Smooth muscle cell (in vitro differentiated cells): ENCODE measurements at regions not wholly inside any gene's neighbourhood (a gene's known extent, or its start where the extent isn't known, plus 50 kb on each side); places are given as distances from the start of the nearest gene placed in this dataset.
A peak's percentile ranks its signal among the peaks of the same experiment; 100 is the strongest.

Source experiments
- DNase-seq: peaks from one replicate; lab custom pipeline; 2025; ENCODE audit not compliant: unreplicated experiment; lab: John Stamatoyannopoulos, UW
- H2AFZ ChIP-seq: fragments of 200-600 bp; sonication (generic); 2 replicates; pipeline ENCODE4 v1.6.0; 2016; ENCODE audit warnings: antibody characterized with exemption, low read depth, mild to moderate bottlenecking
- H3F3A ChIP-seq: fragments of 200-600 bp; sonication (generic); 2 replicates; pipeline ENCODE4 v1.6.0; 2017; ENCODE audit warnings: antibody characterized with exemption, low read depth
- H3K27ac ChIP-seq: fragments of 200-600 bp; sonication (generic); 2 replicates; pipeline ENCODE4 v1.5.1; 2016; ENCODE audit warnings: low read depth, mild to moderate bottlenecking
- H3K27me3 ChIP-seq: fragments of 200-600 bp; sonication (generic); 2 replicates; pipeline ENCODE4 v1.6.1; 2016; ENCODE audit warnings: low read depth, mild to moderate bottlenecking
- H3K36me3 ChIP-seq: fragments of 200-600 bp; sonication (generic); 2 replicates; pipeline ENCODE4 v1.5.1; 2016; ENCODE audit warnings: low read depth
- H3K4me1 ChIP-seq: fragments of 200-600 bp; sonication (generic); 2 replicates; pipeline ENCODE4 v1.5.1; 2016; ENCODE audit warnings: low read depth
- H3K4me2 ChIP-seq: fragments of 200-600 bp; sonication (generic); 2 replicates; pipeline ENCODE4 v1.6.0; 2016; ENCODE audit warnings: mild to moderate bottlenecking
- H3K4me3 ChIP-seq: fragments of 200-600 bp; sonication (generic); 2 replicates; pipeline ENCODE4 v1.5.1; 2016; ENCODE audit warnings: mild to moderate bottlenecking
- H3K79me2 ChIP-seq: fragments of 200-600 bp; sonication (generic); 2 replicates; pipeline ENCODE4 v1.6.0; 2016; ENCODE audit warnings: low read depth, mild to moderate bottlenecking
- H3K9ac ChIP-seq: fragments of 200-600 bp; sonication (generic); 2 replicates; pipeline ENCODE4 v1.6.0; 2016; ENCODE audit warnings: low read depth
- H3K9me3 ChIP-seq: fragments of 200-600 bp; sonication (generic); replicated peaks from 2 replicates; pipeline ENCODE4 v1.5.1; 2016; ENCODE audit warnings: low read depth
- H4K20me1 ChIP-seq: fragments of 200-600 bp; sonication (generic); 2 replicates; pipeline ENCODE4 v1.6.0; 2016; ENCODE audit warnings: low read depth
- WGBS: methylation state at CpG from one replicate; pipeline ENCODE4 v1.1.7; 2016; ENCODE audit warnings: low lambda C conversion rate; 5-methylcytosine and 5-hydroxymethylcytosine counted together
- TF ChIP-seq, protein P1 (sequence below): fragments of 200-600 bp; sonication (generic); IDR thresholded peaks from 2 replicates; pipeline ENCODE4 v1.5.1; 2017; ENCODE audit warnings: borderline replicate concordance, mild to moderate bottlenecking, antibody characterized with exemption; ENCODE audit not compliant: insufficient read depth, poor library complexity, severe bottlenecking

DNA sequence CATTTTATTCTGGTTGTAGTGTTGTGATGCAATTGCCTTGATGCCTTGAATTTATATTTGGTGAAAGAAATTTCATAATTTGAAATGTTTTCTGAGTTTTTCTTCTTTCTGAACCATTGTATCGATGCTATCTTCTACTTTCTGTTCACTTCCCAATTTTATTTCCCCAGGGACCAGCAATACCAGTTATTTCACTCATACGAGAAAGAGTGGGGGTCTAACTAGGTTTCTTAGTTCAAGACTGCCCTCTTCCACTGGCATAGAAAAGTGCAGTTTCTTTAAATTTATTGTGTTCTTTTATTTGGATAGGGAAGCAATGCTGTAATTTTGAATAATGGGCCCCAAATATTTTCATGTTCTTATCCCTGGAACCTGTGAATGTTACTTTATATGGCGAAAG is 544.0 kb upstream of the ADGRL3 start:
- Histone ChIP-seq H3K36me3 (no peaks in the 10 kb centered on the region), H3K79me2 (no peaks in the 10 kb centered on the region), H3K27ac (no peak overlapping the region), H2AFZ (peak overlapping the region; percentile 11), H3K27me3 (no peaks in the 10 kb centered on the region), H3K4me3 (no peak overlapping the region), H3K4me1 (no peaks in the 10 kb centered on the region), H3K9me3 (no peaks in the 10 kb centered on the region), H4K20me1 (no peaks in the 10 kb centered on the region), H3F3A (no peaks in the 10 kb centered on the region), H3K4me2 (no peak overlapping the region), H3K9ac (no peak overlapping the region)
- no peak for DNase-seq
- WGBS = 83% methylated on average over 3 of the region's 3 CpGs
- TF ChIP-seq, protein P1, sequence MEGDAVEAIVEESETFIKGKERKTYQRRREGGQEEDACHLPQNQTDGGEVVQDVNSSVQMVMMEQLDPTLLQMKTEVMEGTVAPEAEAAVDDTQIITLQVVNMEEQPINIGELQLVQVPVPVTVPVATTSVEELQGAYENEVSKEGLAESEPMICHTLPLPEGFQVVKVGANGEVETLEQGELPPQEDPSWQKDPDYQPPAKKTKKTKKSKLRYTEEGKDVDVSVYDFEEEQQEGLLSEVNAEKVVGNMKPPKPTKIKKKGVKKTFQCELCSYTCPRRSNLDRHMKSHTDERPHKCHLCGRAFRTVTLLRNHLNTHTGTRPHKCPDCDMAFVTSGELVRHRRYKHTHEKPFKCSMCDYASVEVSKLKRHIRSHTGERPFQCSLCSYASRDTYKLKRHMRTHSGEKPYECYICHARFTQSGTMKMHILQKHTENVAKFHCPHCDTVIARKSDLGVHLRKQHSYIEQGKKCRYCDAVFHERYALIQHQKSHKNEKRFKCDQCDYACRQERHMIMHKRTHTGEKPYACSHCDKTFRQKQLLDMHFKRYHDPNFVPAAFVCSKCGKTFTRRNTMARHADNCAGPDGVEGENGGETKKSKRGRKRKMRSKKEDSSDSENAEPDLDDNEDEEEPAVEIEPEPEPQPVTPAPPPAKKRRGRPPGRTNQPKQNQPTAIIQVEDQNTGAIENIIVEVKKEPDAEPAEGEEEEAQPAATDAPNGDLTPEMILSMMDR = no peak

DNA sequence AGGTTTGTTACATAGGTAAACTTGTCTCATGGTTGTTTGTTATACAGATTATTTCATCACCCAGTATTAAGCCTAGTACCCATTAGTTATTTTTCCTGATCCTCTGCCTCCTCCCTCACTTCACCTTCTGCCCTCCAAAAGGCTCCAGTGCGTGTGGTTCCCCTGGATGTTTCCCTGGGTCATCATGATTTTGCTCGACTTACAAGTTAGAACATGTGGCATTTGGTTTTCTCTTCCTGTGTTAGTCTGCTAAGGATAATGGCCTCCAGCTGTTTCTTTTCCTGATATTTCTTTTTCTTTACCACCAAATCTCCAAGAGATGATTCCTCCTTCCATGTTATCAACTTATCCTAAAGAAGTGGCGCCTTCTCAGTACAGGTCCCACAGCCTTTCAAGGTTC is 543.1 kb upstream of the ADGRL3 start:
- no peaks in the 10 kb centered on the region for H3K79me2 ChIP-seq
- no peaks in the 10 kb centered on the region for H3K9me3 ChIP-seq
- H3K36me3 ChIP-seq = no peaks in the 10 kb centered on the region
- H3K27ac ChIP-seq = no peak overlapping the region
- no peak for DNase-seq
- no peaks in the 10 kb centered on the region for H3K27me3 ChIP-seq
- H4K20me1 ChIP-seq = no peaks in the 10 kb centered on the region
- no peaks in the 10 kb centered on the region for H3K4me1 ChIP-seq
- no peaks in the 10 kb centered on the region for H3F3A ChIP-seq
- 74% methylated on average over 3 of the region's 3 CpGs for WGBS
- no peak overlapping the region for H3K4me3 ChIP-seq
- peak overlapping the region; percentile 90 for H2AFZ ChIP-seq
- H3K4me2 ChIP-seq = peak overlapping the region; percentile 71
- H3K9ac ChIP-seq = no peak overlapping the region
- TF ChIP-seq, protein P1 = no peak

DNA sequence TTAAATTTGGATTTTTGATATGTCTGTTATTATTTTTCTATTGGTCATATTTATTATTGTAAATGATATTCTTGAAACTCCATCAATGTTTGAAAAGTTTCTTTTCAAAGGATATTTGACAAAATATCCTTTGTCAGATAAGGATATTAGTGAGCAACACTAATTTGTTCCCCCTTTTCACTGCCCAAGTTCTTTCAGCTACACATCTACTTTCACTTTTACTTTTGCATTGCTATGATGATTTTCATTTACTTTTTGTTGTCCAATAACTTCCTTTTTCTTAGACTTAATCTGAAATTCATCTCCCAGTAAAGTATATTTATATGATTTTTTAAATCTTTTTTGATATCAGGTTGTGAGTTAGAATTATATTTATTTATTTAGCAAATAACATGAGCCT is 542.3 kb upstream of the ADGRL3 start:
- Histone ChIP-seq H3K36me3 (no peaks in the 10 kb centered on the region), H4K20me1 (no peaks in the 10 kb centered on the region), H3F3A (no peaks in the 10 kb centered on the region), H3K27ac (no peak overlapping the region), H3K4me1 (no peaks in the 10 kb centered on the region), H3K4me2 (peak overlapping the region; percentile 71), H3K9me3 (no peaks in the 10 kb centered on the region), H3K4me3 (peak overlapping the region; percentile 25), H2AFZ (peak overlapping the region; percentile 90), H3K9ac (no peak overlapping the region), H3K27me3 (no peaks in the 10 kb centered on the region), H3K79me2 (no peaks in the 10 kb centered on the region)
- no peak for DNase-seq
- TF ChIP-seq, protein P1 = no peak

DNA sequence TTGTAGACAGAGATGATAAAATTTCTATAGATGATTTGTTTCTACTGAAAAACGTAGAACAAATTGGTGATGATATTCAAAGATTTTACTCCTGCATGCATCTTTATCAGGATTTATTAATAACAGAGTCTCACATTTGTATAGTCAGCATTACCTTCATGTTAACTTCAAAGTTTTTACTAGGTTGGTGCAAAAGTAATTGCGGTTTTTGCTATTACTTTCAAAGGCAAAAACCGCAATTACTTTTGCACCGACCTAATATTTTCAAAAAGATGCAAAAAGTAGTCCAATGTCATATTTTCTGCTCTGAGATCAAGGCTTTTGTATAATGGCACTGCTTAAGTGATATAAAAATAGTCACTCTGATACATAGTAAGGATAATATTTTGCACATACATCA is 536.4 kb upstream of the ADGRL3 start:
- 87% methylated on average over 4 of the region's 4 CpGs for WGBS
- no peaks in the 10 kb centered on the region for H4K20me1 ChIP-seq
- no peaks in the 10 kb centered on the region for H3K4me1 ChIP-seq
- H3F3A ChIP-seq = no peaks in the 10 kb centered on the region
- no peak overlapping the region for H3K27ac ChIP-seq
- no peak for DNase-seq
- H2AFZ ChIP-seq = no peak overlapping the region
- H3K4me2 ChIP-seq = no peak overlapping the region
- H3K9me3 ChIP-seq = no peaks in the 10 kb centered on the region
- H3K36me3 ChIP-seq = no peaks in the 10 kb centered on the region
- no peak overlapping the region for H3K9ac ChIP-seq
- H3K27me3 ChIP-seq = no peaks in the 10 kb centered on the region
- TF ChIP-seq, protein P1 = no peak
- no peaks in the 10 kb centered on the region for H3K79me2 ChIP-seq
- H3K4me3 ChIP-seq = no peak overlapping the region
